DOHH2 (cell line): ENCODE measurements at regions not wholly inside any gene's neighbourhood (a gene's known extent, or its start where the extent isn't known, plus 50 kb on each side); places are given as distances from the start of the nearest gene placed in this dataset.

Experiments used
- H3F3A ChIP-seq: fragments of 200-600 bp; sonication (generic), shearing (Covaris generic); 2 replicates; pipeline ENCODE4 v1.6.0; 2016; ENCODE audit warnings: antibody characterized with exemption, mild to moderate bottlenecking; ENCODE audit not compliant: control insufficient read depth, insufficient read depth
- H3K27ac ChIP-seq: fragments of 200-600 bp; sonication (generic); 2 replicates; pipeline ENCODE4 v1.5.1; 2014; ENCODE audit warnings: low read depth, mild to moderate bottlenecking, low read length, moderate library complexity
- H3K27me3 ChIP-seq: fragments of 200-600 bp; sonication (generic); 2 replicates; pipeline ENCODE4 v1.6.1; 2014; ENCODE audit warnings: mild to moderate bottlenecking, low read length, mixed read lengths; ENCODE audit not compliant: control insufficient read depth
- H3K36me3 ChIP-seq: fragments of 200-600 bp; sonication (generic); 2 replicates; pipeline ENCODE4 v1.6.1; 2014; ENCODE audit warnings: mild to moderate bottlenecking, low read length, moderate library complexity, mixed read lengths; ENCODE audit not compliant: control insufficient read depth
- H3K4me1 ChIP-seq: fragments of 200-600 bp; sonication (generic); 2 replicates; pipeline ENCODE4 v1.6.1; 2014; ENCODE audit warnings: mild to moderate bottlenecking, low read length, mixed read lengths; ENCODE audit not compliant: control insufficient read depth
- H3K4me2 ChIP-seq: fragments of 200-600 bp; sonication (generic); 2 replicates; pipeline ENCODE4 v1.6.0; 2014; ENCODE audit warnings: mild to moderate bottlenecking, low read length, moderate library complexity
- H3K4me3 ChIP-seq: fragments of 200-600 bp; sonication (generic); 2 replicates; pipeline ENCODE4 v1.5.1; 2014; ENCODE audit warnings: mild to moderate bottlenecking, low read length, mixed read lengths
- H3K79me2 ChIP-seq: fragments of 200-600 bp; sonication (generic); 2 replicates; pipeline ENCODE4 v1.6.1; 2014; ENCODE audit warnings: mild to moderate bottlenecking, low read length, mixed read lengths; ENCODE audit not compliant: control insufficient read depth
- H3K9me2 ChIP-seq: fragments of 200-600 bp; sonication (generic); replicated peaks from 2 replicates; pipeline ENCODE4 v1.6.1; 2014; ENCODE audit warnings: mild to moderate bottlenecking, low read length, mixed read lengths; ENCODE audit not compliant: control insufficient read depth
- H3K9me3 ChIP-seq: fragments of 200-600 bp; sonication (generic); 2 replicates; pipeline ENCODE4 v1.6.1; 2014; ENCODE audit warnings: antibody characterized with exemption, low read length, mixed read lengths; ENCODE audit not compliant: control insufficient read depth, insufficient read depth
- H4K20me1 ChIP-seq: fragments of 200-600 bp; sonication (generic); 2 replicates; pipeline ENCODE4 v1.6.0; 2014; ENCODE audit warnings: low read depth, mild to moderate bottlenecking, antibody characterized with exemption, low read length, moderate library complexity; ENCODE audit not compliant: control insufficient read depth, insufficient read depth
- EZH2phosphoT487 ChIP-seq: fragments of 200-600 bp; sonication (generic); IDR thresholded peaks from 2 replicates; pipeline ENCODE4 v1.6.1; 2017; ENCODE audit warnings: borderline replicate concordance, mild to moderate bottlenecking, antibody characterized with exemption, low read length, moderate library complexity, mixed read lengths
- TF ChIP-seq, protein P1 (sequence below): fragments of 200-600 bp; sonication (generic); IDR thresholded peaks from one replicate; pipeline ENCODE4 v1.5.1; 2014; ENCODE audit warnings: antibody characterized with exemption, mild to moderate bottlenecking, low read depth, low read length; ENCODE audit not compliant: poor library complexity, severe bottlenecking

DNA sequence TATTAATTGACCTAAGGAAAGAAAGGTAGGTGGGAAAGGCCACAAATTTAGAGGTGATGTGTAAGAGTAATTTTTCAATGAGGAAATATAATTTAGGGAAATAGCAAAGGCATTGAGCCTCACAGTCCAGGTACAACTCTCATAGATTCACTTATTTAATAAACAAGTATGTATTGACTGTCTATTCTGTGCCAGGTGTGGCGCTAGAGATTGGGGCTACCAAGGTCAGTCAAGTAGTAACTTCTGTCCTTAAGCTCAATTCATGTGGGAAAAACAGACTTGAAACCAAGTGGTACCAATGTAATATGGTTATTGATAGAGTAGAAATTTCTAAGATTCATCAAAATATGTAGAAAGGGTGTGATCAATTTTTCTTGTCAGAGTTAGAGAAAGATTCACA, 257.5 kb downstream of the C4orf33 start:
- Histone ChIP-seq H3K27me3 (peaks cover 3% of the 10 kb centered on the region; the same call in 1 of the 2 replicates), H3K4me2 (no peak overlapping the region), H4K20me1 (no peaks in the 10 kb centered on the region), H3K79me2 (no peaks in the 10 kb centered on the region), H3K36me3 (no peaks in the 10 kb centered on the region), H3K9me3 (no peaks in the 10 kb centered on the region), H3K9me2 (no peaks in the 10 kb centered on the region), H3K4me3 (no peak overlapping the region), H3K4me1 (no peaks in the 10 kb centered on the region), H3K27ac (no peak overlapping the region), H3F3A (no peaks in the 10 kb centered on the region)
- TF ChIP-seq EZH2phosphoT487, result no peak

DNA sequence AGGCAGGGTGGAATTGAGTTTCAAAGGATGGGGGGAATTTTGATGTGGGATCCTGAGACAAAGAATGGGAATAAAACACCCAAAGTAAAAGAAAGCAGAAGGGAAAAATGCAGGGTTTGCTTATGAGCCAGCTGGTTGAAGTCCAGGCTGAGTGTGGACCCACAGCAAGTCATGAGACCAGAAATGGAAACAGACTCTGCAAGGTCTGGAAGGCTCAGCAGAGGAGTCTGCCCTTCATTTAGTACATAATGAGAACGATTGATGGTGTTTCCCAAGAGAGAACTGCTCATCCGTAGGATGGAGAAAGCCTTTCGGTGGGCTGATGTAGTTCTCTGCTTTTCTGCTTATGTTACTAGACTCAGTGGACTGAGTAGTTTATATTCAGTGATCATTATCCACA, 259.1 kb downstream of the C4orf33 start:
- Histone ChIP-seq H3K4me1 (no peaks in the 10 kb centered on the region), H3K4me3 (no peak overlapping the region), H3K4me2 (no peak overlapping the region), H3K9me3 (no peaks in the 10 kb centered on the region), H4K20me1 (no peaks in the 10 kb centered on the region), H3F3A (no peaks in the 10 kb centered on the region), H3K27ac (no peak overlapping the region), H3K36me3 (no peaks in the 10 kb centered on the region), H3K9me2 (no peaks in the 10 kb centered on the region), H3K79me2 (no peaks in the 10 kb centered on the region), H3K27me3 (peaks cover 3% of the 10 kb centered on the region; the same call in 1 of the 2 replicates)
- TF ChIP-seq EZH2phosphoT487, result no peak
- TF ChIP-seq, protein P1, sequence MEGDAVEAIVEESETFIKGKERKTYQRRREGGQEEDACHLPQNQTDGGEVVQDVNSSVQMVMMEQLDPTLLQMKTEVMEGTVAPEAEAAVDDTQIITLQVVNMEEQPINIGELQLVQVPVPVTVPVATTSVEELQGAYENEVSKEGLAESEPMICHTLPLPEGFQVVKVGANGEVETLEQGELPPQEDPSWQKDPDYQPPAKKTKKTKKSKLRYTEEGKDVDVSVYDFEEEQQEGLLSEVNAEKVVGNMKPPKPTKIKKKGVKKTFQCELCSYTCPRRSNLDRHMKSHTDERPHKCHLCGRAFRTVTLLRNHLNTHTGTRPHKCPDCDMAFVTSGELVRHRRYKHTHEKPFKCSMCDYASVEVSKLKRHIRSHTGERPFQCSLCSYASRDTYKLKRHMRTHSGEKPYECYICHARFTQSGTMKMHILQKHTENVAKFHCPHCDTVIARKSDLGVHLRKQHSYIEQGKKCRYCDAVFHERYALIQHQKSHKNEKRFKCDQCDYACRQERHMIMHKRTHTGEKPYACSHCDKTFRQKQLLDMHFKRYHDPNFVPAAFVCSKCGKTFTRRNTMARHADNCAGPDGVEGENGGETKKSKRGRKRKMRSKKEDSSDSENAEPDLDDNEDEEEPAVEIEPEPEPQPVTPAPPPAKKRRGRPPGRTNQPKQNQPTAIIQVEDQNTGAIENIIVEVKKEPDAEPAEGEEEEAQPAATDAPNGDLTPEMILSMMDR, result no peak

DNA sequence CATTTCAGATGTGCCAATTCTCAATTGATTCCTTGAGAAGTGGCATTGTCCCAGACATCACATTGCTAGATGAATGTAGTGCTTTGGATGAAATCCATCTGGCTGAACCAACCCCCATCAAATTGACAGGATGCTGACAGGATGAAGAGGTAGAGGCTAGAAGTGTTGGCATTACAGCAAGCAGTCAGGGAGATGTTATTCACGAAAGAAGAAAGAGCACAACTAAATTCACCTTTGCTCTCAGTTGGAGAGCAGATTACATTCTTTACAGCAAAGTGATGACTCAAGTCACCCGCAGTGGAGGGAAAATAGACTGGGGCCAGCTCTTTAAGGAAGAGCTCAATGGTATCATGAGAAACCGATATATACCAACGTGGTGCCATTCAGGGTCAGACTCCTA, 259.6 kb downstream of the C4orf33 start:
- Histone ChIP-seq H3K27ac (no peak overlapping the region), H3K27me3 (peaks cover 3% of the 10 kb centered on the region; the same call in 1 of the 2 replicates), H4K20me1 (no peaks in the 10 kb centered on the region), H3K4me1 (no peaks in the 10 kb centered on the region), H3K4me2 (no peak overlapping the region), H3K9me3 (no peaks in the 10 kb centered on the region), H3F3A (no peaks in the 10 kb centered on the region), H3K9me2 (no peaks in the 10 kb centered on the region), H3K79me2 (no peaks in the 10 kb centered on the region), H3K36me3 (no peaks in the 10 kb centered on the region), H3K4me3 (no peak overlapping the region)
- TF ChIP-seq, protein P1, result no peak
- TF ChIP-seq EZH2phosphoT487, result no peak

DNA sequence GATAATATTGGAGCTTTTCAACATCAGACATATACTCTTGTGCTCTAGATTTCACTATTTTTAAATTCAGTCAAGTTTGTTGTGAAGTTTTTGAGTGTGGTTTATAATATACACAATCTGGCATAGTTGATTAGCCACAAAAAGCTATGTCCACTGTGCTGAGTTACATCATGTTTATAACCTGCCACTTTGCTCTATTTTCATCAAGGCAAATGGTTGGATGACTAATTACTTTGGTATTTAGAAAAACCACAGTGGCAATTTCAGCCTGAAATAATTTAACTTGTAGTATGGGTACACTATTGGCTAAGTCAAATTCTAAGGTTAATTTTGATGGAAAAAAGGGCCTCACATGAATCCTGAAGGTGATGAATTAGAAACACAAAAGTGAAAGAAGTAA, 262.6 kb downstream of the C4orf33 start:
- Histone ChIP-seq H3K27ac (no peak overlapping the region), H3K79me2 (no peaks in the 10 kb centered on the region), H3F3A (no peaks in the 10 kb centered on the region), H3K36me3 (no peaks in the 10 kb centered on the region), H3K27me3 (peaks cover 3% of the 10 kb centered on the region; the same call in 1 of the 2 replicates), H3K4me2 (no peak overlapping the region), H3K9me2 (no peaks in the 10 kb centered on the region), H3K4me1 (no peaks in the 10 kb centered on the region), H4K20me1 (no peaks in the 10 kb centered on the region), H3K9me3 (no peaks in the 10 kb centered on the region), H3K4me3 (no peak overlapping the region)
- no peak for TF ChIP-seq EZH2phosphoT487
- TF ChIP-seq, protein P1, result no peak
